ENCODE measurements at regions not wholly inside any gene's neighbourhood (a gene's known extent, or its start where the extent isn't known, plus 50 kb on each side); places are given as distances from the start of the nearest gene placed in this dataset.
"Not testable (repeated sequence)": the region's sequence is repeated elsewhere in the genome, so short reads cannot be mapped to it uniquely, and the experiment has no call there.

GRCh38 chr3:13189639-13190377 lies 116.6 kb upstream of the IQSEC1 start:
- H3K36me3 ChIP-seq = no peaks in the 10 kb centered on the region
- no peaks in the 10 kb centered on the region for H3K9me3 ChIP-seq (replicated peaks)
- no peak overlapping the region for H3K4me3 ChIP-seq
- H3K27ac ChIP-seq = no peak overlapping the region
- peaks cover 19% of the 10 kb centered on the region; the same call in 1 of the 2 replicates for H3K27me3 ChIP-seq
- peak in 1 of 2 experiments; percentile 25 for DNase-seq
- H3K4me1 ChIP-seq = 0 out of 2 replicates have a peak, but pooled peaks cover 10% of the 10 kb centered on the region

DNA sequence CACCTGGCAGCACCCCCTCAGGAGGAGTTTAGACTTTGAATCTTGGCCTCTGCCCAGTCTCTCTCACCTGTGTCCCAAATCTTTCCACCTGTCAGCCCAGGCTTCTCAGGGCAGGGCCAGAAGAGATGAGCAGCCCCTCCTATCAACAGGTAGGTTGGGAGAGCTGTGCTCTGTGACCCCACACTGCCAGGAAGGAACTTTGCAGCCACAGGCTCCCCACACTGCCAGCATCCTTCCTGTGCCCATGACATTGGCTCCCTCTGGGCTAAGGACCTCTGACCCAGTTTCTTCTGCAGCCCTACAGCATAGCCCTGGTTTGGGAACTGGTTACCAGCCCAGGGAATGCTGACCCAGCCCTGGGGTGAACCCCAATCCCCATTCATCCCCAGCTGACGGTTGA lies 115.7 kb upstream of the IQSEC1 start:
- H3K4me1 ChIP-seq = 0 out of 2 replicates have a peak, but pooled peaks cover 7% of the 10 kb centered on the region
- H3K27ac ChIP-seq = no peak overlapping the region
- peaks cover 21% of the 10 kb centered on the region; the same call in 1 of the 2 replicates for H3K27me3 ChIP-seq
- no peaks in the 10 kb centered on the region for H3K9me3 ChIP-seq (replicated peaks)
- DNase-seq = no peak
- no peaks in the 10 kb centered on the region for H3K36me3 ChIP-seq
- no peak overlapping the region for H3K4me3 ChIP-seq

- Histone ChIP-seq H3K9me3 (replicated peaks) (no peaks in the 10 kb centered on the region), H3K27me3 (peaks cover 19% of the 10 kb centered on the region; the same call in 1 of the 2 replicates), H3K27ac (no peak overlapping the region), H3K4me1 (0 out of 2 replicates have a peak, but pooled peaks cover 3% of the 10 kb centered on the region), H3K4me3 (no peak overlapping the region), H3K36me3 (no peaks in the 10 kb centered on the region)
- DNase-seq = no peak
Observed at GRCh38 chr3:13188181-13188779, 115.1 kb upstream of the IQSEC1 start.

- Histone ChIP-seq H3K36me3 (no peaks in the 10 kb centered on the region), H3K27me3 (peaks cover 12% of the 10 kb centered on the region; the same call in 1 of the 2 replicates), H3K4me1 (no peaks in the 10 kb centered on the region), H3K27ac (no peak overlapping the region), H3K4me3 (no peak overlapping the region), H3K9me3 (replicated peaks) (no peaks in the 10 kb centered on the region)
- no peak for DNase-seq
Observed at GRCh38 chr3:13187593-13187992, 114.4 kb upstream of the IQSEC1 start.

DNA sequence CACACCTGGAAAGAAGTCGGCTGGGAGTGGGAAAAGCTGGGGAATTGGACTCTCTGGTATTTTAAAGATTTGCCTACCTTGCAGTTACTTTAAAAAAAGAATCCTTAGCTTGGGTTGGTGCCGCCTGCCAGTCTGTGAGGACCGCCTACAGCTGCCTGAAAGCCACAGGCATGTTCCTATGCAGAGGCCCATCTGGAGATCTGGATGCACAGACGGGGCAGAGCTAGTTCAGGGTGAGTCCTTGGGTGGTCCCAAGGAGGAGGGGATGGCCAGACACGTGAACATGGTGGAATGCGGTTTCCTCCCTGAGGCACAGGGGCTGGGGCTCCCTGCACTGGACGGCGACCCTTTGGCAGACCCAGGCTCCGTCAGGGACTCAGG lies 113.2 kb upstream of the IQSEC1 start:
- H3K27ac ChIP-seq = no peak overlapping the region
- no peak for DNase-seq
- H3K4me3 ChIP-seq = no peak overlapping the region
- H3K4me1 ChIP-seq = no peaks in the 10 kb centered on the region
- peaks cover 11% of the 10 kb centered on the region; the same call in 1 of the 2 replicates for H3K27me3 ChIP-seq
- no peaks in the 10 kb centered on the region for H3K9me3 ChIP-seq (replicated peaks)
- no peaks in the 10 kb centered on the region for H3K36me3 ChIP-seq

GRCh38 chr3:13185737-13186434 lies 112.7 kb upstream of the IQSEC1 start:
- Histone ChIP-seq H3K27ac (no peak overlapping the region), H3K4me1 (no peaks in the 10 kb centered on the region), H3K4me3 (no peak overlapping the region), H3K36me3 (no peaks in the 10 kb centered on the region), H3K27me3 (peaks cover 11% of the 10 kb centered on the region; the same call in 1 of the 2 replicates), H3K9me3 (replicated peaks) (no peaks in the 10 kb centered on the region)
- no peak for DNase-seq

DNA sequence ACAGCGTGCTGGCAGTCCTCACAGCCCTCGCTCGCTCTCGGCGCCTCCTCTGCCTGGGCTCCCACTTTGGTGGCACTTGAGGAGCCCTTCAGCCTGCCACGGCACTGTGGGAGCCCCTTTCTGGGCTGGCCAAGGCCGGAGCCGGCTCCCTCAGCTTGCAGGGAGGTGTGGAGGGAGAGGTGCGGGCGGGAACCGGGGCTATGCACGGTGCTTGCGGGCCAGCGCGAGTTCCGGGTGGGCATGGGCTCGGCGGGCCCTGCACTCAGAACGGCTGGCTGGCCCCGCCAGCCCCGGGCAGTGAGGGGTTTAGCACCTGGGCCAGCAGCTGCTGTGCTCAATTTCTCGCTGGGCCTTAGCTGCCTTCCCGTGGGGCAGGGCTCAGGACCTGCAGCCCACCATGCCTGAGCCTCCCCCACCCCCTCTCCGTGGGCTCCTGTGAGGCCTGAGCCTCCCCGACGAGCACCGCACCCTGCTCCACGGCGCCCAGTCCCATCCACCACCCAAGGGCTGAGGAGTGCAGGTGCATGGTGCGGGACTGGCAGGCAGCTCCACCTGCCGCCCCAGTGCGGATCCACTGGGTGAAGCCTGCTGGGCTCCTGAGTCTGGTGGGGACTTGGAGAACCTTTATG lies 106.5 kb upstream of the IQSEC1 start:
- DNase-seq; H3K27me3 ChIP-seq; H3K4me1 ChIP-seq; H3K4me3 ChIP-seq; H3K9me3 ChIP-seq (replicated peaks); H3K36me3 ChIP-seq; H3K27ac ChIP-seq: not testable (repeated sequence)

- H3K36me3 ChIP-seq = no peaks in the 10 kb centered on the region
- H3K4me1 ChIP-seq = no peaks in the 10 kb centered on the region
- H3K27me3 ChIP-seq = peaks cover 4% of the 10 kb centered on the region; the same call in 1 of the 2 replicates
- no peak overlapping the region for H3K27ac ChIP-seq
- DNase-seq = no peak
- H3K4me3 ChIP-seq = no peak overlapping the region
- H3K9me3 ChIP-seq (replicated peaks) = no peaks in the 10 kb centered on the region; the same call in 1 of the 2 replicates
Observed at GRCh38 chr3:13179181-13179580, 106.0 kb upstream of the IQSEC1 start.

- no peaks in the 10 kb centered on the region; the same call in 1 of the 2 replicates for H3K9me3 ChIP-seq (replicated peaks)
- H3K4me1 ChIP-seq = no peaks in the 10 kb centered on the region
- no peaks in the 10 kb centered on the region for H3K27me3 ChIP-seq
- no peak for DNase-seq
- no peaks in the 10 kb centered on the region for H3K36me3 ChIP-seq
- H3K4me3 ChIP-seq = no peak overlapping the region
- no peak overlapping the region for H3K27ac ChIP-seq
Observed at GRCh38 chr3:13178107-13178506, 104.9 kb upstream of the IQSEC1 start.

- Histone ChIP-seq H3K9me3 (replicated peaks) (no peaks in the 10 kb centered on the region; the same call in 1 of the 2 replicates), H3K36me3 (no peaks in the 10 kb centered on the region), H3K27me3 (no peaks in the 10 kb centered on the region), H3K4me1 (no peaks in the 10 kb centered on the region), H3K4me3 (no peak overlapping the region), H3K27ac (no peak overlapping the region)
- DNase-seq = no peak
Observed at GRCh38 chr3:13177641-13178040, 104.4 kb upstream of the IQSEC1 start.

- DNase-seq = no peak
- Histone ChIP-seq H3K9me3 (replicated peaks) (no peaks in the 10 kb centered on the region; the same call in 1 of the 2 replicates), H3K36me3 (no peaks in the 10 kb centered on the region), H3K4me1 (no peaks in the 10 kb centered on the region), H3K4me3 (no peak overlapping the region), H3K27ac (no peak overlapping the region), H3K27me3 (no peaks in the 10 kb centered on the region)
Observed at GRCh38 chr3:13177236-13177635, 104.0 kb upstream of the IQSEC1 start.

DNA sequence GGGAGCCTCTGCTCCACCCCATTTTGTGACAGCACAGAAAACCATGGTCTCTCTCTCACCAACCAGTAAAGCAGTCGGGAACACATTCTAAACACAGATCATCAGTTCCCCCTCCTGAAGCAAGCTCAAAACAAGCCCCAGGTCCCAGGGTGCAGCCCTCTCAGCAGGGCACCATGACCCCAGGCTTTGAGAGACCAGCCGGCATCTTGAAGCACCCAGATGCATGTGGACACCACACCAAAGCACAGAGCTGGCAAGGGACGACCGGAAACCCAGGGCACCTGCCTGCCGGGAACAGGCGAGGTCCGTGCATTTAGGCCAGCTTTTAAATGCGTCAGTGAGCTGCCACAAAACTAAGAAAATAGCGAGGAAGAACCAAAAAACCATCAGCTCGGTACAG lies 103.2 kb upstream of the IQSEC1 start:
- H3K4me3 ChIP-seq = no peak overlapping the region
- no peaks in the 10 kb centered on the region for H3K36me3 ChIP-seq
- H3K27ac ChIP-seq = no peak overlapping the region
- DNase-seq = no peak
- H3K27me3 ChIP-seq = peaks cover 3% of the 10 kb centered on the region; the same call in 1 of the 2 replicates
- no peaks in the 10 kb centered on the region; the same call in 1 of the 2 replicates for H3K9me3 ChIP-seq (replicated peaks)
- H3K4me1 ChIP-seq = no peaks in the 10 kb centered on the region

GRCh38 chr3:13174803-13175135 lies 101.5 kb upstream of the IQSEC1 start:
- Histone ChIP-seq H3K4me3 (no peak overlapping the region), H3K27ac (no peak overlapping the region), H3K36me3 (no peaks in the 10 kb centered on the region), H3K9me3 (replicated peaks) (no peaks in the 10 kb centered on the region; the same call in 1 of the 2 replicates), H3K4me1 (no peaks in the 10 kb centered on the region), H3K27me3 (peaks cover 3% of the 10 kb centered on the region; the same call in 1 of the 2 replicates)
- no peak for DNase-seq

DNA sequence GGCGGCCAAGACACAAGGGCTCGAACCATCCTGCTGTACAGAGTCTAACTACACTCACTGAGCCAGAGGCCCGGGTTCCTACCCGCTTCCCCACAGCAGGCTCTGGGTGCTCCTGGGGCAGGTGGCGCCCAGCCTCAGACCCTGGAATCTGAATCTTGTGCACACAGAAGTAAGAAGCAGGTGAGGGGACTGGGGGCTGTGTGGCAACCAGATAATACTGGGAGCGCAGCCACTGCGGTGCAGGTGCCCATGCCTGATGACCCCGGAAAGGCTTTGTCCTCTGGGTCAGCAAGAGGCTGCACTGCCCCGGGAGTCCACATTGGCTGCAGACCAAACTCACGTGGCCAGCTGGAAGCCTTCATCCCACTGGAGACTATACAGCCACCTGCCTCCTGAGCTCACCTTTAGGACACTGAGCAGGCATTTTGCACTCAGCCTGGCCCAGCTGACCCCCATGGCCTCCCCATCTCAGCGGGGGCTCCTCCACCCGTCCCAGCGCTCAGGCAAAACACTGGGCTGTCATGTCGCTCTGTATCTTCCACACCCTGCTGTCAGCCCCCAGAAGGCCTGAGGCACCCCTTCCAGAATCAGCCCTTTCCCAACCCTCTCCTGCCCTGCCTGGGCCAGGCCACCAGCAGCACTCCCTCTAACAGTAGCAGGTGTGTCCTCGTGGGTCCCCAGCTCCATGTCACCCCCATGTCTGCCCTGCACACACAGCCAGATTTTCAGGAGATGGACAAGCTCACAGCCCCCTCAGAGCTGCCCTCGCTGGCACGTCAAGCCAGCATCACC lies 101.0 kb upstream of the IQSEC1 start:
- Histone ChIP-seq H3K27ac (no peak overlapping the region), H3K36me3 (no peaks in the 10 kb centered on the region), H3K4me1 (no peaks in the 10 kb centered on the region), H3K4me3 (no peak overlapping the region), H3K9me3 (replicated peaks) (no peaks in the 10 kb centered on the region; the same call in 1 of the 2 replicates), H3K27me3 (peaks cover 3% of the 10 kb centered on the region; the same call in 1 of the 2 replicates)
- no peak for DNase-seq
